Panc1 (cell line): ENCODE measurements at regions not wholly inside any gene's neighbourhood (a gene's known extent, or its start where the extent isn't known, plus 50 kb on each side); places are given as distances from the start of the nearest gene placed in this dataset.

ENCODE experiments used
- ATAC-seq: fragments of 200-7000 bp; cut with Tn5 transposase; 2 replicates; pipeline ENCODE4 v1.9.1; 2020; ENCODE audit warnings: mild to moderate bottlenecking, moderate library complexity
- BruUV-seq: library from RNA; stranded (reverse); fragments of 400-500 nt; replicated peaks from 2 replicates; lab custom pipeline; 2021; lab: Mats Ljungman, UMichigan
- CTCF ChIA-PET: fragments of 300-600 bp; sonication (Branson Sonifier 250); formaldehyde crosslinking; loops from one replicate; lab custom pipeline; 2022; ENCODE audit warnings: antibody characterized with exemption; lab: Charles Lee
- POLR2A ChIA-PET: fragments of 300-600 bp; sonication (Branson Sonifier 250); formaldehyde crosslinking; loops from one replicate; lab custom pipeline; 2022; ENCODE audit warnings: antibody characterized with exemption; lab: Charles Lee
- DNase-seq: peaks from one replicate; pipeline ENCODE4 v3.0.0-alpha.2; 2010; ENCODE audit warnings: low read depth, low spot score
- H3K27ac ChIP-seq: 2 replicates; pipeline ENCODE4 v1.5.1; 2011; ENCODE audit warnings: mild to moderate bottlenecking, low read length, inconsistent platforms
- H3K27me3 ChIP-seq: fragments of 200-500 bp; sonication (Bioruptor generic); 2 replicates; pipeline ENCODE4 v1.6.0; 2014; ENCODE audit warnings: low read length, inconsistent platforms; ENCODE audit not compliant: control insufficient read depth, insufficient read depth
- H3K36me3 ChIP-seq: fragments of 200-500 bp; sonication (Bioruptor generic); 2 replicates; pipeline ENCODE4 v1.5.1; 2014; ENCODE audit warnings: inconsistent platforms, mild to moderate bottlenecking, low read length, moderate library complexity; ENCODE audit not compliant: control insufficient read depth, insufficient read depth
- H3K4me1 ChIP-seq: 2 replicates; pipeline ENCODE4 v1.5.1; 2011; ENCODE audit warnings: inconsistent platforms, mild to moderate bottlenecking, low read length, moderate library complexity; ENCODE audit not compliant: control insufficient read depth, insufficient read depth
- H3K4me3 ChIP-seq, 2 experiments: 2 replicates each; pipeline ENCODE4 v1.5.1; 2011 to 2012; ENCODE audit warnings: low read depth in 2 of 2, low read length in 2 of 2, mild to moderate bottlenecking in 2 of 2, inconsistent platforms in 1 of 2, moderate library complexity in 1 of 2
- H3K9me3 ChIP-seq: fragments of 200-500 bp; sonication (Bioruptor generic); 2 replicates; pipeline ENCODE4 v1.5.1; 2014; ENCODE audit warnings: low read depth, mild to moderate bottlenecking, inconsistent platforms, low read length, moderate library complexity; ENCODE audit not compliant: control insufficient read depth, insufficient read depth
- CTCF ChIP-seq: fragments of 450-650 bp; IDR thresholded peaks from 2 replicates; pipeline ENCODE4 v1.5.1; 2017; ENCODE audit warnings: mild to moderate bottlenecking
- POLR2AphosphoS5 ChIP-seq: IDR thresholded peaks from 2 replicates; pipeline ENCODE4 v1.6.1; 2012; ENCODE audit warnings: mild to moderate bottlenecking, low read depth, low read length, moderate library complexity
- REST ChIP-seq, 2 experiments: IDR thresholded peaks; 2 replicates each; pipeline ENCODE4 v1.6.1; 2011 to 2012; ENCODE audit warnings: low read depth in 2 of 2, control low read depth in 1 of 2, low read length in 1 of 2, mild to moderate bottlenecking in 1 of 2, moderate library complexity in 1 of 2; ENCODE audit not compliant: insufficient read depth in 1 of 2
- SIN3A ChIP-seq: IDR thresholded peaks from 2 replicates; pipeline ENCODE4 v1.6.1; 2012; ENCODE audit warnings: low read depth, mild to moderate bottlenecking, low read length, moderate library complexity, borderline replicate concordance; ENCODE audit not compliant: insufficient read depth
- TCF7L2 ChIP-seq: IDR thresholded peaks from 2 replicates; pipeline ENCODE4 v1.6.1; 2011; ENCODE audit warnings: mild to moderate bottlenecking, low read depth, low read length, inconsistent platforms
- in situ Hi-C: cut with HindIII; loops from 2 replicates; pipeline ENCODE4 v1.10.0; 2016; ENCODE audit warnings: low sequenced_read_pairs, low pct_unique_long_range_greater_than_20kb
- intact Hi-C: fragments of 100-400 bp; cut with micrococcal nuclease; formaldehyde crosslinking; loops from one replicate; pipeline ENCODE4 v1.10.0; 2022; ENCODE audit not compliant: unreplicated experiment

- no TSS peak for BruUV-seq
- DNase-seq (no peak), ATAC-seq (no peak)
- ChIA-PET CTCF (no interaction called here), POLR2A (no interaction called here)
- Histone ChIP-seq H3K36me3 (no peaks in the 10 kb centered on the region), H3K27ac (no peak overlapping the region), H3K4me1 (no peaks in the 10 kb centered on the region), H3K27me3 (no peaks in the 10 kb centered on the region), H3K9me3 (no peaks in the 10 kb centered on the region), H3K4me3 (no peak overlapping the region)
- intact Hi-C loops (no loop called here), in situ Hi-C loops (no loop called here)
- TF ChIP-seq SIN3A (no peak), REST (IDR thresholded peaks at IDR 0.05; ENCODE audit: insufficient read depth in 1 of 2, low read depth in 2 of 2, low read length in 1 of 2) (no peak), TCF7L2 (no peak), CTCF (no peak), POLR2AphosphoS5 (no peak)
Measured at GRCh38 chr16:51262428-51262827, 111.4 kb upstream of the SALL1 start.

- Histone ChIP-seq H3K27me3 (no peaks in the 10 kb centered on the region), H3K9me3 (no peaks in the 10 kb centered on the region), H3K27ac (no peak overlapping the region), H3K4me1 (no peaks in the 10 kb centered on the region), H3K36me3 (no peaks in the 10 kb centered on the region), H3K4me3 (no peak overlapping the region)
- ATAC-seq (no peak), DNase-seq (no peak)
- TF ChIP-seq POLR2AphosphoS5: no peak
- TF ChIP-seq REST (IDR thresholded peaks at IDR 0.05; ENCODE audit: insufficient read depth in 1 of 2, low read depth in 2 of 2, low read length in 1 of 2): no peak
- no peak for TF ChIP-seq SIN3A
- no peak for TF ChIP-seq CTCF
- TF ChIP-seq TCF7L2: no peak
- CTCF ChIA-PET: no interaction called here
- POLR2A ChIA-PET: no interaction called here
- in situ Hi-C loops (no loop called here), intact Hi-C loops (no loop called here)
- no TSS peak for BruUV-seq
Measured at GRCh38 chr16:51261919-51262318, 110.8 kb upstream of the SALL1 start.
